Spleen (tissue), 11 donors: ENCODE measurements at regions not wholly inside any gene's neighbourhood (a gene's known extent, or its start where the extent isn't known, plus 50 kb on each side); places are given as distances from the start of the nearest gene placed in this dataset.

Experiments
- DNase-seq: peaks from one replicate; pipeline ENCODE4 v3.0.0-alpha.2; 2020
- H3K27ac ChIP-seq, 8 donors: fragments of 200-600 bp; sonication (generic) in 7 of 8; 1 replicate in 4 of 8; 2 replicates in 4 of 8; pipeline versions ENCODE4 v1.5.0 to v1.8.0; 2016 to 2021; ENCODE audit warnings: inconsistent platforms in 4 of 8, mild to moderate bottlenecking in 4 of 8, moderate library complexity in 1 of 8
- H3K27me3 ChIP-seq, 7 donors: fragments of 200-600 bp; sonication (generic) in 6 of 7; replicated peaks in 1 of 7; 1 replicate in 4 of 7; 2 replicates in 3 of 7; pipeline versions ENCODE4 v1.5.0 to v1.8.0; 2016 to 2021; ENCODE audit warnings: inconsistent platforms in 3 of 7, mild to moderate bottlenecking in 1 of 7
- H3K36me3 ChIP-seq, 6 donors: fragments of 200-600 bp; sonication (generic) in 5 of 6; 1 replicate in 4 of 6; 2 replicates in 2 of 6; pipeline versions ENCODE4 v1.5.0 to v1.8.0; 2016 to 2021; ENCODE audit warnings: inconsistent platforms in 2 of 6
- H3K4me1 ChIP-seq, 6 donors: fragments of 200-600 bp; sonication (generic) in 5 of 6; 1 replicate in 3 of 6; 2 replicates in 3 of 6; pipeline versions ENCODE4 v1.5.0 to v1.8.0; 2016 to 2021; ENCODE audit warnings: inconsistent platforms in 3 of 6
- H3K4me3 ChIP-seq, 8 donors: fragments of 200-600 bp; sonication (generic) in 7 of 8; 1 replicate in 4 of 8; 2 replicates in 4 of 8; pipeline versions ENCODE4 v1.5.0 to v1.8.0; 2016 to 2021; ENCODE audit warnings: inconsistent platforms in 4 of 8, mild to moderate bottlenecking in 4 of 8, moderate library complexity in 2 of 8
- H3K9me3 ChIP-seq, 8 donors: fragments of 200-600 bp; sonication (generic) in 7 of 8; 1 replicate in 4 of 8; 2 replicates in 4 of 8; pipeline versions ENCODE4 v1.5.0 to v1.8.0; 2016 to 2021; ENCODE audit warnings: inconsistent platforms in 4 of 8
- CTCF ChIP-seq, 11 experiments: fragments of 200-600 bp in 7 of 11; fragments of 450-650 bp in 4 of 11; sonication (generic) in 4 of 11; IDR thresholded peaks in 8 of 11; conservative IDR thresholded peaks in 3 of 11; 1 replicate in 7 of 11; 2 replicates in 4 of 11; pipeline versions ENCODE4 v1.4.0 to v1.8.0; 2016 to 2021; ENCODE audit warnings: antibody characterized with exemption in 11 of 11, inconsistent platforms in 4 of 11, mild to moderate bottlenecking in 1 of 11
- POLR2A ChIP-seq, 3 donors: fragments of 450-650 bp; IDR thresholded peaks; one replicate each; pipeline ENCODE4 v1.5.1; 2017; ENCODE audit warnings: antibody characterized with exemption in 3 of 3, mild to moderate bottlenecking in 1 of 3
- POLR2AphosphoS5 ChIP-seq, 3 donors: sonication (generic); formaldehyde crosslinking; IDR thresholded peaks; one replicate each; pipeline ENCODE4 v1.5.1; 2017; ENCODE audit warnings: antibody characterized with exemption in 3 of 3
- WGBS, 5 donors: extraction: QIAGEN DNeasy Blood & Tissue Kit in 3 of 5; methylation state at CpG; one replicate each; pipeline versions ENCODE4 v1.1.5 to v1.1.7; 2013 to 2018; 5-methylcytosine and 5-hydroxymethylcytosine counted together
- intact Hi-C: fragments of 100-400 bp; cut with DNase I; formaldehyde crosslinking; loops from one replicate; pipeline ENCODE4 v1.15.0; 2023; ENCODE audit warnings: low total_unique reads
- donor health status: healthy with polysubstance abuse.
- donor health status: DM: no; HTN: no; CAD: no; lungs with moderate emphysema.
- donor health status: DM: no; HTN: no; CAD: no.
- donor health status: Bipolar disorder and iron deficiency.
- donor health status: healthy.
- donor health status: DM: no; HTN: no; CAD: no.
- donor health status: DM: yes; HTN: yes; CAD: no.

GRCh38 chr15:58267051-58267450 lies 128.9 kb downstream of the AQP9 start:
- Histone ChIP-seq H3K27me3 (no peaks in the 10 kb centered on the region), H3K9me3 (peaks cover 0 to 16% (median 10%) of the 10 kb centered on the region in 8 donors), H3K27ac (no peak overlapping the region), H3K4me1 (peaks cover 0 to 10% (median 7%) of the 10 kb centered on the region in 6 donors), H3K4me3 (no peak overlapping the region), H3K36me3 (no peaks in the 10 kb centered on the region)
- DNase-seq: no peak
- WGBS, 5 donors: 78 to 100% (median 86%) methylated on average over 1 of the region's 1 CpG
- TF ChIP-seq POLR2A (IDR thresholded peaks at IDR 0.05) (no peak), POLR2AphosphoS5 (IDR thresholded peaks at IDR 0.05) (no peak), CTCF (IDR thresholded peaks at IDR 0.05 in 8 of 11, conservative IDR thresholded peaks at IDR 0.05 in 3 of 11) (no peak)
- intact Hi-C loops: no loop called here

- TF ChIP-seq CTCF (IDR thresholded peaks at IDR 0.05 in 8 of 11, conservative IDR thresholded peaks at IDR 0.05 in 3 of 11) (no peak), POLR2A (IDR thresholded peaks at IDR 0.05) (no peak), POLR2AphosphoS5 (IDR thresholded peaks at IDR 0.05) (no peak)
- Histone ChIP-seq H3K27ac (no peak overlapping the region), H3K9me3 (peaks cover 0 to 18% (median 10%) of the 10 kb centered on the region in 8 donors), H3K4me3 (no peak overlapping the region), H3K27me3 (no peaks in the 10 kb centered on the region), H3K4me1 (peaks cover 0 to 10% (median 7%) of the 10 kb centered on the region in 6 donors), H3K36me3 (no peaks in the 10 kb centered on the region)
- no peak for DNase-seq
- 80 to 96% (median 88%) methylated on average over 5 of the region's 5 CpGs for WGBS, 5 donors
- intact Hi-C loops: no loop called here
Observed at GRCh38 chr15:58268746-58269267, 130.6 kb downstream of the AQP9 start.

GRCh38 chr15:58269455-58270414 lies 131.6 kb downstream of the AQP9 start:
- intact Hi-C loops: loop anchor here (10.0 kb wide), 1 partner anchor 65 kb away; no protein-coding TSS in a partner anchor
- no peaks in the 10 kb centered on the region for H3K36me3 ChIP-seq
- DNase-seq: no peak

More at GRCh38 chr15:58269455-58270414, 131.6 kb downstream of the AQP9 start:
- Histone ChIP-seq H3K9me3 (peaks cover 0 to 18% (median 10%) of the 10 kb centered on the region in 8 donors), H3K4me1 (peaks cover 0 to 10% (median 7%) of the 10 kb centered on the region in 6 donors), H3K27ac (no peak overlapping the region), H3K27me3 (no peaks in the 10 kb centered on the region), H3K4me3 (no peak overlapping the region)
- TF ChIP-seq POLR2AphosphoS5 (IDR thresholded peaks at IDR 0.05): no peak
- TF ChIP-seq CTCF (IDR thresholded peaks at IDR 0.05 in 8 of 11, conservative IDR thresholded peaks at IDR 0.05 in 3 of 11): peak in 9 of 11 experiments; percentile 28 to 74 (median 52)
- no peak for TF ChIP-seq POLR2A (IDR thresholded peaks at IDR 0.05)
- 48 to 60% (median 56%) methylated on average over 10 of the region's 10 CpGs for WGBS, 5 donors
